OCI-LY1 (cell line): ENCODE measurements at regions not wholly inside any gene's neighbourhood (a gene's known extent, or its start where the extent isn't known, plus 50 kb on each side); places are given as distances from the start of the nearest gene placed in this dataset.

Experiments used
- H2AFZ ChIP-seq: fragments of 200-600 bp; sonication (generic), shearing (Covaris generic); 2 replicates; pipeline ENCODE4 v1.6.0; 2014; ENCODE audit warnings: antibody characterized with exemption, mild to moderate bottlenecking, low read length
- H3F3A ChIP-seq: fragments of 200-600 bp; sonication (generic), shearing (Covaris generic); 2 replicates; pipeline ENCODE4 v1.6.0; 2014; ENCODE audit warnings: mild to moderate bottlenecking, antibody characterized with exemption, low read length, moderate library complexity; ENCODE audit not compliant: insufficient read depth
- H3K27ac ChIP-seq: fragments of 200-600 bp; sonication (generic); 2 replicates; pipeline ENCODE4 v1.5.1; 2014; ENCODE audit warnings: low read length, mixed run types, mild to moderate bottlenecking, low read depth; ENCODE audit not compliant: poor library complexity, severe bottlenecking
- H3K27me3 ChIP-seq: fragments of 200-600 bp; sonication (generic); 2 replicates; pipeline ENCODE4 v1.6.0; 2014; ENCODE audit warnings: antibody characterized with exemption, mild to moderate bottlenecking, low read length, moderate library complexity; ENCODE audit not compliant: insufficient read depth
- H3K36me3 ChIP-seq: fragments of 200-600 bp; sonication (generic); 2 replicates; pipeline ENCODE4 v1.6.1; 2014; ENCODE audit warnings: mild to moderate bottlenecking, antibody characterized with exemption, low read length, moderate library complexity, mixed read lengths; ENCODE audit not compliant: insufficient read depth
- H3K4me1 ChIP-seq: fragments of 200-600 bp; sonication (generic); 2 replicates; pipeline ENCODE4 v1.5.1; 2014; ENCODE audit warnings: mild to moderate bottlenecking, low read length, moderate library complexity; ENCODE audit not compliant: insufficient read depth, severe bottlenecking
- H3K4me2 ChIP-seq: fragments of 200-600 bp; sonication (generic), shearing (Covaris generic); 2 replicates; pipeline ENCODE4 v1.6.1; 2014; ENCODE audit warnings: low read length
- H3K4me3 ChIP-seq: fragments of 200-600 bp; sonication (generic); 2 replicates; pipeline ENCODE4 v1.5.1; 2014; ENCODE audit warnings: low read length, low read depth, mild to moderate bottlenecking, mixed read lengths; ENCODE audit not compliant: poor library complexity, severe bottlenecking
- H3K79me2 ChIP-seq: fragments of 200-600 bp; shearing (Covaris generic); 2 replicates; pipeline ENCODE4 v1.6.1; 2016; ENCODE audit warnings: mixed run types, low read length, mixed read lengths; ENCODE audit not compliant: insufficient read depth
- H3K9ac ChIP-seq: fragments of 200-600 bp; sonication (generic), shearing (Covaris generic); 2 replicates; pipeline ENCODE4 v1.6.1; 2014; ENCODE audit warnings: mild to moderate bottlenecking, low read length, mixed read lengths
- H3K9me2 ChIP-seq: fragments of 200-600 bp; sonication (generic), shearing (Covaris generic); 2 replicates; pipeline ENCODE4 v1.6.1; 2014; ENCODE audit warnings: low read depth, mild to moderate bottlenecking, low read length, mixed read lengths
- H3K9me3 ChIP-seq: fragments of 200-600 bp; shearing (Covaris generic); 2 replicates; pipeline ENCODE4 v1.6.1; 2014; ENCODE audit warnings: low read length, mixed read lengths
- H4K20me1 ChIP-seq: fragments of 200-600 bp; sonication (generic), shearing (Covaris generic); 2 replicates; pipeline ENCODE4 v1.6.0; 2016; ENCODE audit warnings: mild to moderate bottlenecking, low read length; ENCODE audit not compliant: insufficient read depth
- CTCF ChIP-seq: fragments of 200-600 bp; sonication (generic), shearing (Covaris generic); IDR thresholded peaks from 2 replicates; pipeline ENCODE4 v1.5.1; 2017; ENCODE audit warnings: mild to moderate bottlenecking, antibody characterized with exemption, low read length, moderate library complexity, mixed read lengths
- EZH2 ChIP-seq: fragments of 200-600 bp; sonication (generic), shearing (Covaris generic); IDR thresholded peaks from 2 replicates; pipeline ENCODE4 v1.8.0; 2017; ENCODE audit warnings: borderline replicate concordance, mixed run types, mild to moderate bottlenecking, antibody characterized with exemption, low read length, moderate library complexity, mixed read lengths

GRCh38 chr7:88366845-88367244 lies 60.2 kb upstream of the STEAP4 start:
- Histone ChIP-seq H2AFZ (no peak overlapping the region), H3K4me3 (no peak overlapping the region), H3F3A (no peaks in the 10 kb centered on the region), H3K4me1 (no peaks in the 10 kb centered on the region), H3K9ac (no peak overlapping the region), H4K20me1 (no peaks in the 10 kb centered on the region), H3K27me3 (no peaks in the 10 kb centered on the region), H3K9me2 (no peaks in the 10 kb centered on the region; the same call in 1 of the 2 replicates), H3K36me3 (no peaks in the 10 kb centered on the region), H3K4me2 (no peak overlapping the region), H3K27ac (no peak overlapping the region), H3K79me2 (no peaks in the 10 kb centered on the region), H3K9me3 (no peaks in the 10 kb centered on the region)
- TF ChIP-seq EZH2 (no peak), CTCF (no peak)

DNA sequence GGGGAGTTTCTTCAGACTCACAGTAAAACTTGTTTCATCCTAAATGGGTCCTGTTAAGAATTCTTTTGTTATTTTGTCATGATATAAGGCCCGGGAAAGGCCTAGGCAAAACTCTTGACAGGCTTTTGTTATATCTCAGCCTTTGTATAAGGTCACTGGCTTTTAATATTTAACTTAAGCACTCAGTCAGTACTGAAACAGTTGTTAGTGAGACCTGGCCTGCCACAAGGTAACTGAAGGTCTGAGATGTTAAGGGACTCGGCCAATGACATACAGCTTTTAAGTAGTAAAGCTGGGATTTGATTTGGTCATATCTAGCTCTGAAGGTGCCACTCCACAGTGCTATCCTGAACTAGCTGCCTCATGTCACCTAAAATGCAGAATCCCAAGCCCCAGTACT lies 57.2 kb upstream of the STEAP4 start:
- Histone ChIP-seq H3K4me1 (no peaks in the 10 kb centered on the region), H3K9me2 (no peaks in the 10 kb centered on the region), H3K27ac (no peak overlapping the region), H3F3A (no peaks in the 10 kb centered on the region), H3K9me3 (no peaks in the 10 kb centered on the region), H3K79me2 (no peaks in the 10 kb centered on the region), H3K36me3 (no peaks in the 10 kb centered on the region), H3K4me2 (no peak overlapping the region), H3K4me3 (no peak overlapping the region), H4K20me1 (no peaks in the 10 kb centered on the region), H3K9ac (no peak overlapping the region), H3K27me3 (no peaks in the 10 kb centered on the region), H2AFZ (no peak overlapping the region)
- TF ChIP-seq EZH2 (no peak), CTCF (no peak)

DNA sequence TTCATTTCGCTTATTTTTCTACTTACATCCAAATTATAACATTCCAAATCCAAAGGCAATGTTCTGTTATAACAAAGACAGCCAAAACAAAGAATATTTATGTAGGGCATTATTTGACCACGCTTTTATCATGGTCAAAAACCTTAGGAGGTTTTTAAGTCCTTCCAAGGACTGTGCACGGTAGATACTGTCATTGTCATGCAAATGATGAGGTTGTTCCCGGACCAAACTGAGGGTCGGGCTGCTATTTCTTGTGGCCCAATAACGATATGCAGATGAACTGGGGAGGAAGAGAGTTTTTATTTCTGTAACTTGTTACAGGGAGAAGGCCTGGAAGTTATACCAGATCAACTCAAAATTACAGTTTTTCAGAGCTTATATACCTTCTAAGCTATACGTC lies 56.6 kb upstream of the STEAP4 start:
- no peaks in the 10 kb centered on the region for H3K9me3 ChIP-seq
- H3K27me3 ChIP-seq = no peaks in the 10 kb centered on the region
- H3K27ac ChIP-seq = no peak overlapping the region
- H4K20me1 ChIP-seq = no peaks in the 10 kb centered on the region
- no peaks in the 10 kb centered on the region for H3K9me2 ChIP-seq
- no peak overlapping the region for H3K9ac ChIP-seq
- TF ChIP-seq CTCF (no peak), EZH2 (no peak)
- no peaks in the 10 kb centered on the region for H3K4me1 ChIP-seq
- no peaks in the 10 kb centered on the region for H3F3A ChIP-seq
- H3K79me2 ChIP-seq = no peaks in the 10 kb centered on the region
- no peak overlapping the region for H2AFZ ChIP-seq
- no peak overlapping the region for H3K4me2 ChIP-seq
- no peak overlapping the region for H3K4me3 ChIP-seq
- H3K36me3 ChIP-seq = no peaks in the 10 kb centered on the region
